ENCODE measurements at regions not wholly inside any gene's neighbourhood (a gene's known extent, or its start where the extent isn't known, plus 50 kb on each side); places are given as distances from the start of the nearest gene placed in this dataset.

DNA sequence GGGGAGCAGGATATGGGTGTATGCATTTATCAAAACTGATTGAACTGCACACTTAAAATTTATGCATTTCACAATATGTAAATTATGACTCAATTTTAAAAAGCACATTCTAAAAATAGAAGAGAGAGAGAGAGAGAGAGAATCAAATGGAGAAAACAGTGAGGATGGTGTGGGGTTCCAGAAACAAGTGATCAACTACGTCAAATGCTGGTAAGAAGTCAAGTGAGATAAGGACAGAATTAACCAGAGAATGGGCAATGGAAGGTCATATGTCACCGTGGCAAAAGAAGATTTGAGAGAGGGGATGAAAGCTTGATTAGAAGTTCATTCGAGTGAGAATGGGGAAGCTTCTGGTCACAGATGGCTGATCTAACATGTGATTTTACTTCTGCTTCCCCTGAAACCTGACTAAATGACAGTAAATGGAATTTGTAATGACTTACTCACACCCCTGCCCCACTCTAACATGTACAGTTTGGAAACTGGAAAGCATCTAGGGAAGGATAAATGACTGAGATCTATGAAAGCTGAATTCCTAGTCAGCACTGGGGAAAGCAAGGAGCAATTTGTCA is 276.5 kb upstream of the AMIGO2 start:
- no peaks in the 10 kb centered on the region for H3K27me3 ChIP-seq (ENCODE audit: low read length)
- H4K20me1 ChIP-seq (ENCODE audit: low read length), result no peaks in the 10 kb centered on the region
- ChIA-PET CTCF (no interaction called here), POLR2A (ENCODE audit: unreplicated experiment) (interaction anchor here (0.6 kb wide), 1 partner anchor 10 kb away, joined by 4 read pairs; no protein-coding TSS in a partner anchor)
- H3K4me2 ChIP-seq (ENCODE audit: low read length), result no peak overlapping the region
- H3F3A ChIP-seq (ENCODE audit: low read length, unreplicated experiment), result no peaks in the 10 kb centered on the region
- TF ChIP-seq EZH2 (IDR thresholded peaks at IDR 0.05; ENCODE audit: low read length, unreplicated experiment) (no peak), EZH2phosphoT487 (IDR thresholded peaks at IDR 0.05; ENCODE audit: borderline replicate concordance, low read length) (no peak)
- TF ChIP-seq, protein P1, sequence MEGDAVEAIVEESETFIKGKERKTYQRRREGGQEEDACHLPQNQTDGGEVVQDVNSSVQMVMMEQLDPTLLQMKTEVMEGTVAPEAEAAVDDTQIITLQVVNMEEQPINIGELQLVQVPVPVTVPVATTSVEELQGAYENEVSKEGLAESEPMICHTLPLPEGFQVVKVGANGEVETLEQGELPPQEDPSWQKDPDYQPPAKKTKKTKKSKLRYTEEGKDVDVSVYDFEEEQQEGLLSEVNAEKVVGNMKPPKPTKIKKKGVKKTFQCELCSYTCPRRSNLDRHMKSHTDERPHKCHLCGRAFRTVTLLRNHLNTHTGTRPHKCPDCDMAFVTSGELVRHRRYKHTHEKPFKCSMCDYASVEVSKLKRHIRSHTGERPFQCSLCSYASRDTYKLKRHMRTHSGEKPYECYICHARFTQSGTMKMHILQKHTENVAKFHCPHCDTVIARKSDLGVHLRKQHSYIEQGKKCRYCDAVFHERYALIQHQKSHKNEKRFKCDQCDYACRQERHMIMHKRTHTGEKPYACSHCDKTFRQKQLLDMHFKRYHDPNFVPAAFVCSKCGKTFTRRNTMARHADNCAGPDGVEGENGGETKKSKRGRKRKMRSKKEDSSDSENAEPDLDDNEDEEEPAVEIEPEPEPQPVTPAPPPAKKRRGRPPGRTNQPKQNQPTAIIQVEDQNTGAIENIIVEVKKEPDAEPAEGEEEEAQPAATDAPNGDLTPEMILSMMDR (conservative IDR thresholded peaks at IDR 0.05; ENCODE audit: low read depth, low read length), result no peak
- peaks cover 4% of the 10 kb centered on the region; the same call in 1 of the 2 replicates for H3K4me1 ChIP-seq (ENCODE audit: insufficient read depth, low read length)
- H3K36me3 ChIP-seq (ENCODE audit: low read depth, low read length), result no peaks in the 10 kb centered on the region
- no peaks in the 10 kb centered on the region for H3K79me2 ChIP-seq (ENCODE audit: low read length)
- H3K9me3 ChIP-seq (ENCODE audit: low read length), result no peaks in the 10 kb centered on the region
- H3K4me3 ChIP-seq (ENCODE audit: low read length), result no peak overlapping the region
- no peak overlapping the region for H3K27ac ChIP-seq (ENCODE audit: low read length)
- no peak overlapping the region for H3K9ac ChIP-seq (ENCODE audit: low read length)
- H2AFZ ChIP-seq (ENCODE audit: low read length), result no peak overlapping the region
- DNase-seq (no peak), ATAC-seq (no peak)
- intact Hi-C loops (cut with micrococcal nuclease), result no loop called here
- H3K9me2 ChIP-seq (replicated peaks; ENCODE audit: low read length), result no peaks in the 10 kb centered on the region
- no TSS peak for BruUV-seq (replicated peaks)

DNA sequence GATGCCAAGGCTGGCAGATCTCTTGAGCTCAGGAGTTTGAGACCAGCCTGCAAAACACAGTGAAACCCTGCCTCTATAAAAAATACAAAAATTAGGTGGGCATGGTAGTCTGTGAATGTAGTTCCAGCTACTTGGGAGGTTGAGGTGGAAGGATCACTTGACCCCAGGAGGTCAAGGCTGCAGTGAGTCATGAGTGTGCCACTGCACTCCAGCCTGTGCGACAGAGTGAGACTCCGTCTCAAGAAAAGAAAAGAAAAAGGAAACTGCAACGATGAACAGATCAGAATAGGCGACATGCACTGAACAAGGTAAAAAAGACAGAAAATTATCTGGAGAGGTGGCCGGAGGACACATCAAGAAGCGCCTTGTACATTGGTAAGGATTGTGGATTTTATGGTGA is 273.7 kb upstream of the AMIGO2 start:
- no peak overlapping the region for H3K9ac ChIP-seq (ENCODE audit: low read length)
- DNase-seq, result no peak
- no peaks in the 10 kb centered on the region for H3K27me3 ChIP-seq (ENCODE audit: low read length)
- no peak for ATAC-seq
- H3K36me3 ChIP-seq (ENCODE audit: low read depth, low read length), result no peaks in the 10 kb centered on the region
- ChIA-PET CTCF (no interaction called here), POLR2A (ENCODE audit: unreplicated experiment) (no interaction called here)
- no peaks in the 10 kb centered on the region for H3K79me2 ChIP-seq (ENCODE audit: low read length)
- BruUV-seq (replicated peaks), result no TSS peak
- intact Hi-C loops (cut with micrococcal nuclease), result no loop called here
- H3K4me2 ChIP-seq (ENCODE audit: low read length), result no peak overlapping the region
- no peak overlapping the region for H3K4me3 ChIP-seq (ENCODE audit: low read length)
- H3K9me3 ChIP-seq (ENCODE audit: low read length), result no peaks in the 10 kb centered on the region
- TF ChIP-seq, protein P1 (conservative IDR thresholded peaks at IDR 0.05; ENCODE audit: low read depth, low read length), result no peak
- TF ChIP-seq EZH2 (IDR thresholded peaks at IDR 0.05; ENCODE audit: low read length, unreplicated experiment) (no peak), EZH2phosphoT487 (IDR thresholded peaks at IDR 0.05; ENCODE audit: borderline replicate concordance, low read length) (no peak)
- H2AFZ ChIP-seq (ENCODE audit: low read length), result no peak overlapping the region
- H3K9me2 ChIP-seq (replicated peaks; ENCODE audit: low read length), result no peaks in the 10 kb centered on the region
- no peaks in the 10 kb centered on the region; the same call in 1 of the 2 replicates for H3K4me1 ChIP-seq (ENCODE audit: insufficient read depth, low read length)
- no peaks in the 10 kb centered on the region for H3F3A ChIP-seq (ENCODE audit: low read length, unreplicated experiment)
- H3K27ac ChIP-seq (ENCODE audit: low read length), result no peak overlapping the region
- no peaks in the 10 kb centered on the region for H4K20me1 ChIP-seq (ENCODE audit: low read length)

DNA sequence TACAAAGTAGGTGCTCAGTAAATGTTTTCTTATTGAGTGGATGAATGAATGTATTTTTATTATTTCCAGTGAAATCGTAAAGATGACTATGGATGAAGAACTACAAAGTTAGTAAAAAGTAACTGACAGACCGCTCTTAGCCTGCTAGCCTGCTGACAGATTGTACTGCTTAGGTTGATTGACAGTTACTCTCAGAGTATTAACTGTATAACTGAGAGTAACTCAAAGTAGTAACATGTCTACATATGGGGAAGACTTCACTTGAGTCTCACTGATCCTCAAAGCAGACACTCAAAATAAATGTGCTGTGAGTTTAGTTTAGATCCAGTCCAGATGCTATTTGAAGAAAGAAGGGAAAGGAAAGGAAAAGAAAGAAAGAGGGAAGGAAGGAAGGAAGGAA is 272.3 kb upstream of the AMIGO2 start:
- ChIA-PET CTCF (no interaction called here), POLR2A (ENCODE audit: unreplicated experiment) (no interaction called here)
- H3K4me1 ChIP-seq (ENCODE audit: insufficient read depth, low read length), result peaks cover 3% of the 10 kb centered on the region; the same call in 1 of the 2 replicates
- no peaks in the 10 kb centered on the region for H4K20me1 ChIP-seq (ENCODE audit: low read length)
- no peaks in the 10 kb centered on the region for H3K36me3 ChIP-seq (ENCODE audit: low read depth, low read length)
- no peak overlapping the region for H3K27ac ChIP-seq (ENCODE audit: low read length)
- TF ChIP-seq, protein P1 (conservative IDR thresholded peaks at IDR 0.05; ENCODE audit: low read depth, low read length), result no peak
- TF ChIP-seq EZH2phosphoT487 (IDR thresholded peaks at IDR 0.05; ENCODE audit: borderline replicate concordance, low read length), result no peak
- TF ChIP-seq EZH2 (IDR thresholded peaks at IDR 0.05; ENCODE audit: low read length, unreplicated experiment), result no peak
- no peak overlapping the region for H3K4me2 ChIP-seq (ENCODE audit: low read length)
- no peaks in the 10 kb centered on the region for H3F3A ChIP-seq (ENCODE audit: low read length, unreplicated experiment)
- no peaks in the 10 kb centered on the region for H3K27me3 ChIP-seq (ENCODE audit: low read length)
- intact Hi-C loops (cut with micrococcal nuclease), result no loop called here
- no peak overlapping the region for H2AFZ ChIP-seq (ENCODE audit: low read length)
- H3K9me3 ChIP-seq (ENCODE audit: low read length), result no peaks in the 10 kb centered on the region
- no peak overlapping the region for H3K4me3 ChIP-seq (ENCODE audit: low read length)
- no peak for ATAC-seq
- BruUV-seq (replicated peaks), result no TSS peak
- no peaks in the 10 kb centered on the region for H3K9me2 ChIP-seq (replicated peaks; ENCODE audit: low read length)
- H3K79me2 ChIP-seq (ENCODE audit: low read length), result no peaks in the 10 kb centered on the region
- DNase-seq, result no peak
- no peak overlapping the region for H3K9ac ChIP-seq (ENCODE audit: low read length)

Measured in PC-3 (cell line).